ENCODE measurements at regions not wholly inside any gene's neighbourhood (a gene's known extent, or its start where the extent isn't known, plus 50 kb on each side); places are given as distances from the start of the nearest gene placed in this dataset.

- Histone ChIP-seq H3K4me3 (ENCODE audit: low read length) (no peak overlapping the region), H3K27me3 (ENCODE audit: control insufficient read depth in 2 of 2, insufficient read depth in 2 of 2, low read length in 2 of 2) (no peaks in the 10 kb centered on the region), H3K27ac (ENCODE audit: low read depth, low read length) (no peak overlapping the region), H3K36me3 (ENCODE audit: control insufficient read depth in 2 of 3, insufficient read depth in 3 of 3, low read length in 3 of 3) (no peaks in the 10 kb centered on the region), H3K9me3 (ENCODE audit: control insufficient read depth in 2 of 3, low read length in 3 of 3) (no peaks in the 10 kb centered on the region), H3K4me1 (ENCODE audit: control insufficient read depth in 2 of 2, insufficient read depth in 2 of 2, low read length in 2 of 2) (no peaks in the 10 kb centered on the region)
- Mint-ChIP-seq H3K27me3 (peaks cover 0 to 17% (median 8%) of the 10 kb centered on the region in 5 donors), H3K4me1 (no peaks in the 10 kb centered on the region), H3K27ac (no peak overlapping the region), H3K4me3 (no peak overlapping the region), H3K9me3 (peaks cover 0 to 14% (median 0%) of the 10 kb centered on the region in 11 donors), H3K36me3 (no peaks in the 10 kb centered on the region)
- DNase-seq (no peak), ATAC-seq (no peak)
- POLR2A ChIA-PET: no interaction called here
- CTCF ChIA-PET: no interaction called here
- intact Hi-C loops (cut with micrococcal nuclease): no loop called here
Measured at GRCh38 chr4:18454349-18454748, 432.8 kb upstream of the LCORL start.

DNA sequence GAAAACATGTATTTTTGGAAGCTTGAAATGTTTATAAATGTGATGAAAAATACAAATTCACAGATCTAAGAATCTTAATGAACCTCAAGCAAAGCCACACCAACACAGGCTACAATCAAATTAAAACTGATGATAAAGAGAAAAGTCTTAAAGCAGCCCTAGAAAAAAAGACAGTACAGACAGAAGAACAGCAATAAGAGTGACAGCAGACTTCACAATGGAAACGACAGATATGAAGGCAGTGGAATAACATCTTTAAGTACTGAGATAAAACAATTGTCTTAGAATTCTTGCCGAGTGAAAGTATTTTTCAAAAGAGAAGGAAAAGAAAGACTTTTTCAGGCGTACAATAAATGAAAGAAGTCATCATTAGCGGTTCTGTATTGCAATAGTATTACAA, 423.6 kb upstream of the LCORL start:
- POLR2A ChIA-PET: no interaction called here
- DNase-seq (no peak), ATAC-seq (no peak)
- no peak overlapping the region for H3K27ac Mint-ChIP-seq
- Histone ChIP-seq H3K27ac (ENCODE audit: low read depth, low read length) (no peak overlapping the region), H3K36me3 (ENCODE audit: control insufficient read depth in 2 of 3, insufficient read depth in 3 of 3, low read length in 3 of 3) (no peaks in the 10 kb centered on the region), H3K4me3 (ENCODE audit: low read length) (no peak overlapping the region), H3K4me1 (ENCODE audit: control insufficient read depth in 2 of 2, insufficient read depth in 2 of 2, low read length in 2 of 2) (no peaks in the 10 kb centered on the region), H3K27me3 (ENCODE audit: control insufficient read depth in 2 of 2, insufficient read depth in 2 of 2, low read length in 2 of 2) (no peaks in the 10 kb centered on the region), H3K9me3 (ENCODE audit: control insufficient read depth in 2 of 3, low read length in 3 of 3) (no peaks in the 10 kb centered on the region)
- H3K27me3 Mint-ChIP-seq: peaks cover 0 to 14% (median 0%) of the 10 kb centered on the region in 5 donors
- no peaks in the 10 kb centered on the region for H3K36me3 Mint-ChIP-seq
- no peaks in the 10 kb centered on the region for H3K4me1 Mint-ChIP-seq
- H3K9me3 Mint-ChIP-seq: peaks cover 0 to 21% (median 8%) of the 10 kb centered on the region in 11 donors
- intact Hi-C loops (cut with micrococcal nuclease): no loop called here
- CTCF ChIA-PET: no interaction called here
- no peak overlapping the region for H3K4me3 Mint-ChIP-seq

DNA sequence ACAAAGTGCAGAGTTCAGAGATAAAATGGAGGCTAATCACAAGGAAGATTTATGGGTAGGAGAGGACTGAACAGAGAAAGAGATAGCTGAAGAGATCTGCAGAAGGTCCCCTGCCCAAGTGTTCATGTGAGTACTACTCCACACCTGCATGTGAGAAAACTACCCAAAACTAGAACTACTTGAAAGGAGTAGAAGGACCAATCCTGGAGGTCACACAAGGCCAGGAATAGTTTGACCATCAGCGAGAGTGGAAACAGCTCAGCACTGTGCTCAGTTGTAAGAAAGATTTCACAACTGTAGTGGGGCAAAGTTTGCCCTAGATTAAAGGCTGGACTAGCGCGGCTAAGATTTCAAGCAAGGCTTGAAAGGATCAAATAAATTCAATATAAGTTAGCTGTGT, 422.7 kb upstream of the LCORL start:
- DNase-seq: no peak
- Mint-ChIP-seq H3K4me3 (no peak overlapping the region), H3K36me3 (no peaks in the 10 kb centered on the region), H3K4me1 (no peaks in the 10 kb centered on the region), H3K9me3 (peaks cover 0 to 21% (median 8%) of the 10 kb centered on the region in 11 donors), H3K27me3 (peaks cover 0 to 14% (median 0%) of the 10 kb centered on the region in 5 donors), H3K27ac (peak overlapping the region in 1 of 9 donors; percentile 56)
- intact Hi-C loops (cut with micrococcal nuclease): no loop called here
- H3K36me3 ChIP-seq (ENCODE audit: control insufficient read depth in 2 of 3, insufficient read depth in 3 of 3, low read length in 3 of 3): no peaks in the 10 kb centered on the region
- no peak overlapping the region for H3K27ac ChIP-seq (ENCODE audit: low read depth, low read length)
- POLR2A ChIA-PET: no interaction called here
- no peaks in the 10 kb centered on the region for H3K4me1 ChIP-seq (ENCODE audit: control insufficient read depth in 2 of 2, insufficient read depth in 2 of 2, low read length in 2 of 2)
- no peak overlapping the region for H3K4me3 ChIP-seq (ENCODE audit: low read length)
- no peak for ATAC-seq
- CTCF ChIA-PET: no interaction called here
- H3K27me3 ChIP-seq (ENCODE audit: control insufficient read depth in 2 of 2, insufficient read depth in 2 of 2, low read length in 2 of 2): peaks cover 0 to 3% of the 10 kb centered on the region in 2 donors
- no peaks in the 10 kb centered on the region for H3K9me3 ChIP-seq (ENCODE audit: control insufficient read depth in 2 of 3, low read length in 3 of 3)

DNA sequence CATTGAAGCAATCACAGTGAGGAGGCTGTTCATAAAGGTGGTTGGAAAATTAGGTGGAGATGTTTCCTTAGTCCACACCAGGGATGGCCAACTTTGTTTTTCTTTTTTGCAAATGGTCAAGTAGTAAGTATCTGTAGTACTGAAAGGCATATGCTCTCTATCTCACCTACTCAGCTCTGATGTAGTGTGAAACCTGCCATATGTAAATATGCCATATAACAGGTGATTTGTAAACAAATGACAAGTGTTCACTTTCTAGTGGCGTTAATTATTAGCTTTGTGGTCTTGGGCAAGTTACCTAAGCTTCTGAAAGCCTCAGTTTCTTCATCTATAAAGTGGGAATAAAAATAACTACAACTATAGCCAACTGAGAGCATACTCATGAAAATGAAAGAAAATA, 421.4 kb upstream of the LCORL start:
- ChIA-PET CTCF (no interaction called here), POLR2A (no interaction called here)
- Histone ChIP-seq H3K4me1 (ENCODE audit: control insufficient read depth in 2 of 2, insufficient read depth in 2 of 2, low read length in 2 of 2) (no peaks in the 10 kb centered on the region), H3K9me3 (ENCODE audit: control insufficient read depth in 2 of 3, low read length in 3 of 3) (no peaks in the 10 kb centered on the region), H3K36me3 (ENCODE audit: control insufficient read depth in 2 of 3, insufficient read depth in 3 of 3, low read length in 3 of 3) (no peaks in the 10 kb centered on the region), H3K27ac (ENCODE audit: low read depth, low read length) (no peak overlapping the region), H3K4me3 (ENCODE audit: low read length) (no peak overlapping the region), H3K27me3 (ENCODE audit: control insufficient read depth in 2 of 2, insufficient read depth in 2 of 2, low read length in 2 of 2) (peaks cover 0 to 3% of the 10 kb centered on the region in 2 donors)
- no peak overlapping the region for H3K27ac Mint-ChIP-seq
- no peak for DNase-seq
- no peaks in the 10 kb centered on the region for H3K4me1 Mint-ChIP-seq
- intact Hi-C loops (cut with micrococcal nuclease): no loop called here
- no peak for ATAC-seq
- peaks cover 1 to 21% (median 10%) of the 10 kb centered on the region in 11 donors for H3K9me3 Mint-ChIP-seq
- no peak overlapping the region for H3K4me3 Mint-ChIP-seq
- H3K27me3 Mint-ChIP-seq: peaks cover 0 to 14% (median 4%) of the 10 kb centered on the region in 5 donors
- no peaks in the 10 kb centered on the region for H3K36me3 Mint-ChIP-seq

DNA sequence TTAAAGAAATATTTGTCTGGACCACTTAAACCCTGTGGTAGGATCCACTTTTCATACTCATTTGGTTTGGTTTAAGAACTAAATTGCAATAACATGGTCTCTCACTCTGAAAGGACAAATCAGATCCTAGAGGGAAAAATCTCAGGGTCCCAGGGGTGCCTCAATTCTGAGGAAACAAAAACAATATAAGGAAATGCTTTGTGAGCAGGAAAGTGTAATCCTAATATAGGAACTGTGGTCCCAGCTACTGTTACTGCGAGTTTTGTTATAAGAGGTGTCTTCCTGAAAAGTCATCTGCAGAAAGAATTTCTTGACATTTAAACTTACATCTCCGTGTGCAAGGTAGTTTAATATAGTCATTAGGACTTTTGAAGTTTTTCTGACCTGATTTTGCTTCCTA, 420.1 kb upstream of the LCORL start:
- Histone ChIP-seq H3K4me1 (ENCODE audit: control insufficient read depth in 2 of 2, insufficient read depth in 2 of 2, low read length in 2 of 2) (no peaks in the 10 kb centered on the region), H3K4me3 (ENCODE audit: low read length) (no peak overlapping the region), H3K27ac (ENCODE audit: low read depth, low read length) (no peak overlapping the region), H3K36me3 (ENCODE audit: control insufficient read depth in 2 of 3, insufficient read depth in 3 of 3, low read length in 3 of 3) (no peaks in the 10 kb centered on the region), H3K9me3 (ENCODE audit: control insufficient read depth in 2 of 3, low read length in 3 of 3) (no peaks in the 10 kb centered on the region), H3K27me3 (ENCODE audit: control insufficient read depth in 2 of 2, insufficient read depth in 2 of 2, low read length in 2 of 2) (peaks cover 0 to 3% of the 10 kb centered on the region in 2 donors)
- no peaks in the 10 kb centered on the region for H3K4me1 Mint-ChIP-seq
- DNase-seq (no peak), ATAC-seq (no peak)
- no peaks in the 10 kb centered on the region for H3K36me3 Mint-ChIP-seq
- H3K27ac Mint-ChIP-seq: no peak overlapping the region
- CTCF ChIA-PET: no interaction called here
- H3K4me3 Mint-ChIP-seq: no peak overlapping the region
- peaks cover 0 to 14% (median 4%) of the 10 kb centered on the region in 5 donors for H3K27me3 Mint-ChIP-seq
- H3K9me3 Mint-ChIP-seq: peaks cover 1 to 21% (median 10%) of the 10 kb centered on the region in 11 donors
- POLR2A ChIA-PET: no interaction called here
- intact Hi-C loops (cut with micrococcal nuclease): no loop called here

DNA sequence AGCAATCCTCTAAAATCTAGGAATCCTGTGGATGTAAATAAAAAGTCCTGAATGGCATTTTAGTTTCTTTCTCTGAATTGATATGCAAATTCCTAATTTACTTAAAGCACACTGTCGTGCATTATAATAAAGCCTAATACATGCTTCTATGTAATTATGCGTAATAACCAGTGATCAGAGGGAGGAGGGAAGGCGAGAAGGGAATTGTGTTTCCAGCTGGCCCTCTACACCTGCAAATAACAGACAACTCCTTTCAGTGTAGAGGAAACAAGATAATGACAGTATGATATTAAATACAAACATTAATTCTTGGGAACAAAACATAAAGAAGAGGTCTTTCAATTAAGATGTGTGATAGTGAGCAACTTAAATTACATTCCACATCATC, 419.6 kb upstream of the LCORL start:
- Mint-ChIP-seq H3K27me3 (peaks cover 0 to 14% (median 4%) of the 10 kb centered on the region in 5 donors), H3K4me3 (no peak overlapping the region), H3K27ac (no peak overlapping the region), H3K9me3 (peaks cover 1 to 21% (median 10%) of the 10 kb centered on the region in 11 donors), H3K36me3 (no peaks in the 10 kb centered on the region), H3K4me1 (no peaks in the 10 kb centered on the region)
- no peaks in the 10 kb centered on the region for H3K36me3 ChIP-seq (ENCODE audit: control insufficient read depth in 2 of 3, insufficient read depth in 3 of 3, low read length in 3 of 3)
- H3K27me3 ChIP-seq (ENCODE audit: control insufficient read depth in 2 of 2, insufficient read depth in 2 of 2, low read length in 2 of 2): peaks cover 0 to 3% of the 10 kb centered on the region in 2 donors
- ChIA-PET CTCF (no interaction called here), POLR2A (no interaction called here)
- no peak overlapping the region for H3K4me3 ChIP-seq (ENCODE audit: low read length)
- H3K4me1 ChIP-seq (ENCODE audit: control insufficient read depth in 2 of 2, insufficient read depth in 2 of 2, low read length in 2 of 2): no peaks in the 10 kb centered on the region
- no peaks in the 10 kb centered on the region for H3K9me3 ChIP-seq (ENCODE audit: control insufficient read depth in 2 of 3, low read length in 3 of 3)
- intact Hi-C loops (cut with micrococcal nuclease): no loop called here
- DNase-seq: no peak
- ATAC-seq: no peak
- no peak overlapping the region for H3K27ac ChIP-seq (ENCODE audit: low read depth, low read length)

- no peaks in the 10 kb centered on the region for H3K36me3 Mint-ChIP-seq
- H3K27ac Mint-ChIP-seq: no peak overlapping the region
- no peaks in the 10 kb centered on the region for H3K9me3 ChIP-seq (ENCODE audit: control insufficient read depth in 2 of 3, low read length in 3 of 3)
- intact Hi-C loops (cut with micrococcal nuclease): no loop called here
- POLR2A ChIA-PET: no interaction called here
- H3K4me3 ChIP-seq (ENCODE audit: low read length): no peak overlapping the region
- H3K4me3 Mint-ChIP-seq: no peak overlapping the region
- no peaks in the 10 kb centered on the region for H3K4me1 Mint-ChIP-seq
- H3K27ac ChIP-seq (ENCODE audit: low read depth, low read length): no peak overlapping the region
- H3K9me3 Mint-ChIP-seq: peaks cover 1 to 17% (median 10%) of the 10 kb centered on the region in 11 donors
- ATAC-seq (no peak), DNase-seq (no peak)
- H3K27me3 ChIP-seq (ENCODE audit: control insufficient read depth in 2 of 2, insufficient read depth in 2 of 2, low read length in 2 of 2): peaks cover 0 to 3% of the 10 kb centered on the region in 2 donors
- H3K4me1 ChIP-seq (ENCODE audit: control insufficient read depth in 2 of 2, insufficient read depth in 2 of 2, low read length in 2 of 2): no peaks in the 10 kb centered on the region
- CTCF ChIA-PET: no interaction called here
- H3K27me3 Mint-ChIP-seq: peaks cover 0 to 12% (median 4%) of the 10 kb centered on the region in 5 donors
- H3K36me3 ChIP-seq (ENCODE audit: control insufficient read depth in 2 of 3, insufficient read depth in 3 of 3, low read length in 3 of 3): no peaks in the 10 kb centered on the region
Measured at GRCh38 chr4:18440527-18441202, 419.1 kb upstream of the LCORL start.
